Fibroblast of skin of back (primary cell): ENCODE measurements at regions not wholly inside any gene's neighbourhood (a gene's known extent, or its start where the extent isn't known, plus 50 kb on each side); places are given as distances from the start of the nearest gene placed in this dataset.

ENCODE experiments used
- DNase-seq: peaks from one replicate; pipeline ENCODE4 v3.0.0-alpha.2; 2013

DNA sequence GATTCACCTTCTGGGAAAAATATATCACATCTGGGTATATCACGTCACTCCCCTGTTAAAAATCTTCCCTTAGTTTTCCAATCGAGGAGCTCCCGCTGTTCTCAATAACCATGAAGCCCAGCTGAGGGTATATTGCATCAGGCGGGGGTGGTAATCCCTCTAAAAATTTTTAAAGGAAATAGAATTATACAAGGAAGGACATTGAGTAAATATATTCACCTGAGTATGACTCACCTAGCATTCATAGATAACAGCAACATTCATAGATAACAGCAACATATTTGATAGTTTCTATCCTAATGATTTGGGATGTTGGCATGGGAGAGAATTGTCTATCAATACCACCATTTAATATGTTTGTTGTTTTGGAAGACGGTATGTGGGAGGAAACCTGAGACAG lies 473.6 kb downstream of the RMST start:
- DNase-seq: no peak

DNA sequence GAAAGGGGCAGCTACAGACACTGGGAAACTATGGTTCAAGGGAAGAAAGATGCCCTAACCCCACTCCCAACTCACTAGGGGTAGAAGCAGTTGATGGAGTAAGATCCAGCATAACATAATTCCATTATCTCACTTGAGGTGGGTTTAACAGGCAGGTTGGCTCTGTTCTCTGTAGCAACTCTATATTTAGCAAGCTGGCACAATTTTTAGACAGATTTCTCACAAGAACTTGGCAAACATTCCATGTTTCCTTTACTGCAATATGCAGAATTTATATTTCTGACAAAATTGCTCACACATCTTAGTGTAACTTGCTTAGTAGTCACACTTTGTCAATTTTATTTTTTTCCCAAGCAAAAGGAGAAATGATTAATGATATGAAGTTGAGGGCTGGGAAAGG lies 475.4 kb downstream of the RMST start:
- no peak for DNase-seq

GRCh38 chr12:97939156-97939555 lies 476.6 kb downstream of the RMST start:
- DNase-seq: no peak

- DNase-seq: no peak
Measured at GRCh38 chr12:97940105-97940504, 477.5 kb downstream of the RMST start.

- peak; percentile 54 for DNase-seq
Measured at GRCh38 chr12:97940629-97941028, 478.0 kb downstream of the RMST start.

- DNase-seq: no peak
Measured at GRCh38 chr12:97941686-97942354, 479.2 kb downstream of the RMST start.

DNA sequence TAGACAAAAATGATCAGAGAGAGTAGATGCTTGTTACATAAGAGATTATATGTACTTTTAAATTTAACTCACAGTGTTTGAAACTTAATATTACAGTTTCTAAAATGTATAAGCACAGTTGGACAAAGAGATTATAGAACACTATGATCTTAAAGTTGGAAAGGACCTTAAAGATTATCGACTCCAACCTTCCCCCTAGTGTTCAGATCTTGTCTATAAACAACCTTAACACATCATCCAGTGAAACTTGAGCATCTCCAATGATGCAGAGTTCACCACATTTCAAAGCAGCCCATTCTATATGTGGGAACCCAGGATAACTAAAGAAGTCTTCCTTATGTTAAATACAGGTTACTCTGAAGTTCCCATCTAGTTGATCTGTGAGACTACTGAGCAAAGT lies 480.8 kb downstream of the RMST start:
- DNase-seq: no peak

GRCh38 chr12:97944576-97944975 lies 482.0 kb downstream of the RMST start:
- DNase-seq: no peak

DNA sequence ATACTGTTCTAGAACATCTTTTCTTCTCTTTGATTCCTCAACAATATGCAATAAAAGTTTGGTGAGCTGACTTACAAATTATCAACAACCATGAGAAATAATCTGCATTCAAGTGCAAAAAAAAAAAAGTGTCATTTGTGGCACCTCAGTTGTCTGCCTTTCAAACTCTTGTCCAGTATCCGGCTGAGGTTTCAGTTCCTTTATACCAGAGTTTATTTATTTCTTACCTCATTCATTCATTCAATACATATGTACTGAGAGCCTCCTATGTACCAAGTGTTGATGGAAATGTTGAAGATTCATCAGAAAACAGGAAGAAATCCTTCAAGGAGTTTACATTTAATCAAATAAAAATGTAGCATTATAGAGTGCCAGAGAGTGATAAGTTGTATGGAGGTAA lies 484.1 kb downstream of the RMST start:
- no peak for DNase-seq

DNA sequence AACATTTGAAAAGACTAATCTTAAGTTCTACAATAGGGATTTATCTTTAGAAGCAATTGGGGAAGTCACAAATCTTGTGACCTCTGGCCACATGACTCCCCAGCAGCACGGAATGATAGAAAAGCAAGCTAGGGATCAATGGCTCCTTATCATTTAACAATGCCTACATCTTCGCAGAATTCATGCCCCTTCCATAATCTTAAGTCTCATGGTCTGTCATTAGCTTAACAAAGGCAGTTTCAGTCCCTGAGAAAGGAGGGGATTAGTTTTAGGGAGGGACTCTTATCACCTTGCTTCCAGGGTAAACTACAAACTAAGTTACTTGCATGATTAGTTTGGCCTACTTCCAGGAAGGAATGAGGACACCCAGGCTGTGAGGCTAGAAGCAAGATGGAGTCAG lies 486.0 kb downstream of the RMST start:
- DNase-seq: no peak

DNA sequence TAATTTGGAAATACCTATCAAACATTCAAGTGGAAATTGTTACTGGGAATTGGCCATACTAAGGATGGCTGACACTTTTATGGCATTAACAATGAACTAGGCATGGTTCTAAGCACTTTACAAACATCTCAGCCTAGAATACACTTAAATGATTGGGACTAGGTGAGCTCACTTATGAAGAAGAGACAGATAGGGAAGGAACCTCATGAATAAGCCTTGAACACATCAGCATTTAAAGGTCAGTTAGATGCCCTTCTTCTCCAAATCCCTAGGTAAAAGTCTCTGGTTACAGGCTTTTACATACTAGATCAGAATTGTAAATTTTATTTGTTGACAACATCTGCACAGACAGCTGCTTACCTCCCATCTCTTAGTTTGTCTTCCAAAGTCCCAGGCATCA lies 488.6 kb downstream of the RMST start:
- no peak for DNase-seq

DNA sequence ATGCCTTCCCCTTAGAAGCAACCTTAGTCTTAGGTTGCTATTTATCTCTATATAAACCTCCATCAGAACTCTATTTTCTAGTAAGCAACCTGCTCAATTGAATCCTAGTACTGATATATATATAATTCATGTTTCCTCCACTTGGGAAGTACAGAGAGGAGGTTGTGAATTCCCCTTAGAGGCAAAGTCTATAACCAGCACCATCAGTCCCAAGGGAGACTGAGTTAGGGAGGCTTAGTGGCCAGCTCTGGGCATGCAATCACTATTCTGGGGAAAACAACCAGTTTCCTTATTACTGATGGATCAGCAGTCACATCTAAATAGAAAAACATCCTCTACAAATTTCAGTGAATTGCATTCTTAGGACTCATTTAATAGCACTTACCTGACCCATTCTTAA lies 489.1 kb downstream of the RMST start:
- no peak for DNase-seq

DNA sequence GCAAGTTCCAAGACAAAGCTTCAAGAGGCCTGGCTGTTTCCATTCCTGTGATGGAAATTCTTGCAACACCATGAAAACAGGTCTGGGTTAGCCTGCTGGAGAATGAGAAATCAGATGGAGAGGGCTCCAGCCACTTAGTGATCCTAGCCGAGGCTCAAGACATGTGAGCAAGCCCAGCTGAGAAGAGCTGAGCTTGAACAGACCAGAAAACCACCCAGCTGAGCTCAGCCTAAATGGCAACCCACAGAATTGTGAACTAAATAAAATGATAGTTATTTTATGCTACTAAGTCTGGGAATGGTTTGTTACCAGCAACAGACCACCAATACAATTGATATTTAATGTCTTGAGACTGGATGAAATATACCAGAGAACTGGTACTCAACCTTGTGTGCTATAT lies 494.5 kb downstream of the RMST start:
- DNase-seq: no peak

- DNase-seq: no peak
Measured at GRCh38 chr12:97960225-97960624, 497.6 kb downstream of the RMST start.

DNA sequence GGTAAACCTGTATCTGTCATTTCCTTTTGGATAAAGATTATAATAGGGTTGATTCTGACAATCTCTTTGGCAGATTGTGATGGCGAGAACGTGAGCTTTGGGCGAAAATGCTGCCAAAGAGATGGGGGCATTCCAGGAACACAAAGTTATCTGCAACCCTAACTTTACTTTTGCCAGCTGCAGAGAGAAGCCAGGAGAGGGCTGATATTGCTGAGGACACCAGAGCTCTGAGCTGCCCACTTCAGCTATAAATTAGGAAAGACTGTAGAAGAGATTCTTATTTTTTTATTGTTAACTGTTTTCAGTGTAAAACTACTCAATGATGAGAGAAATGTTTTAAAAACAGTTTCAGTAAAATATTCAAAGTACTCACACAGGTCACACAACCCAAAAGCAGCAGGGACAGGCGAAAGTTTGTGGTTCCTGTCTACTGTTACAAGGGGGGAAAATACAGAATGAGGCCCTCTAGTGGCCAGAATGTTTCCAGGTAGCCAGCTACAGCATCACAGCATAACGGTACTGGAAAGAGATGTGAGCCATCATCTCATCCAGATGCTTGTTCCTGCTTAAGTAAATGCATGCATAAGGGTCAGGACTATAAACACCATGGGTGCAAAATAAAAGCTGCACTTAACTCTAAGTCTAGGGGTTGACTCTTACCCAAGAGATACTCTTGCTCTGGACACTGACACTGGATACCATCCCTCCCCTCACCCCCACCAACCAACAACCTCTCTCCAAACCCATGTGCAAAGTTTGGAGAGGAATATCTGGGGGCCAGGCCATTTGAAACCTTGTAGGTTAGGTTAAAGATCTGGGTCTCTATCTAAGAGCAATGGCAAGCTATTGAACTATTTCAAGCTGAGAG lies 498.4 kb downstream of the RMST start:
- peak; percentile 1 for DNase-seq

DNA sequence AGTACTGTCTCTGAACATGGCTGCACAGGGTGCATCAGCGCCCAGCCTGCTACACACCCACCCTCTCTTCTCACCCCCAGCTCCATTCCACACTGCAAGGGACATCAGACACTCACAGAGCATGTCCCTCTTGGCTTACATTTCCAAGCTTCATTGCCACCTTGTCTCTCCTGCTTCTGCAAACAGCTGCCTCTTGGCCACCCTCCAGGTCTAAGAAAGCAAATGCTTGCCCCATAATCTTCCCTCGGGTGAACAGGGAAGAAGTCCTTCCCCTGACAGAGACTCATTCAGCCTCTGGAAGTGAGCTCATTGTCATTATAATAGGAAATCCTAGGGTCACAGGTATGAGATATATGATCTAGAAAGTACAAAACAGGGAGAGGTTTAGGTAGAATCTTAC lies 505.2 kb downstream of the RMST start:
- DNase-seq: no peak

DNA sequence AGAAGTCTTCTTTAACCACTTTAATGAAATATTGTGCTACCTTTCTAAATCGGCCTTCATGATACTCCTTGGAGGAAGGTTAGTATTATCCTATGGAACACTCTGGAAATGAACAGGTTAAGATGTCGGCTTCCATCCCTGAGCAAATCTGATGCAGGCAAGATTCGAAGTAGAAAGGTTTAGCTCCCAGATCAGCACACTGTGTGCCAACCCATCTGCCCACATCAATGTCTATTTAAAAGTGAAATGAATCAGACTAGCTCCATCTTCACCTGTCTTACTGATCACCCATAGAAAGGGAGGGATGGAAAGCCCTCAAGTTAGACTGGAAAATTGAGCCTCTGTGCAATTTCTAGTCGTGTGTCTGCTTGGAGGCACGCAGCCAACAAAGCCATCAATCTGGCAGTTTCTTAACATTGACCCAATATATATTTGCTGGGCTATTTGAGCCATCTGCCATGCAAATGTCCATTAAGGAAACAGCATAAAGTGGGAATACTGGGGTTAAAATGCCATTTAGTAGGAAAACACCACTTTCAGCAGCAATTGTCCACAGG lies 506.1 kb downstream of the RMST start:
- no peak for DNase-seq

DNA sequence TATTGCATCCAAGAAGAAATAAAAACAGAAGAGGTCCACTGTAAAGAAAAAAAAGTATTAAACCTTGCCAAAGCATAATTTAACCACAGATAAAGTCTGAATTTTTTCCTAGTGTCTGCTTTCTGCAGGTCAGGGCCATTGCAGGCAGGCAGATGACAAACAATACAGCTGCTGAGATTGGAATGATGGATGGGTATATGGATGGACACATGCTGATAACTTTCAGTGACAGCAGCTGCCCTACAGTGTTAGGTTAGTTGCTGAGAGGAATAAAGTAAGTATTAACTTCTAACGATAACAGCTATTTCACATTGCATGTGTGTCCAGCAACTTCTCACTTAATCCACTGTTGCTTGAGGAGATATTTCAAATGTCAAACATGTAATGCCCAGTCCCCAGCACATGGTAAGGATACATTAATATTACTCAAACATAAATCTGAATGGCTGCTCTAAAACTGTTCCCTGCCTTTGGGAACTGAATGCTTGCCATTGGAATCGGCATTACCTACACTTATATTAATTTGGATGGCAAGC lies 515.3 kb downstream of the RMST start:
- no peak for DNase-seq

DNA sequence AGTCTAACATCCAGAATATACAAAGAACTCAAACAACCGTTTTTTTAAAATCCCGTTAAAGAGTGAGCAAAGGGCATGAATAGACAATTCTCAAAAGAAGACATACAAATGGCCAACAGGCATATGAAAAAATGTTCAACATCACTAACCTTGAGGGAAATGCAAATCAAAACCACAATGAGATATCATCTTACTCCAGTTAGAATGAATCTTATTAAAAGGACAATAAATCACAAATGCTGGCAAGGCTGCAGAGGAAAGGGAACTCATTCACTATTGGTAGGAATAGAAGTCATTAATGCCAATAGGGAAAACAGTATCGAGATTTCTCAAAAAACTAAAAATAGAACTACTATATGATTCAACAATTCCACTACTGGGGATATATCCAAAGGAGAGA lies 520.1 kb downstream of the RMST start:
- DNase-seq: no peak

DNA sequence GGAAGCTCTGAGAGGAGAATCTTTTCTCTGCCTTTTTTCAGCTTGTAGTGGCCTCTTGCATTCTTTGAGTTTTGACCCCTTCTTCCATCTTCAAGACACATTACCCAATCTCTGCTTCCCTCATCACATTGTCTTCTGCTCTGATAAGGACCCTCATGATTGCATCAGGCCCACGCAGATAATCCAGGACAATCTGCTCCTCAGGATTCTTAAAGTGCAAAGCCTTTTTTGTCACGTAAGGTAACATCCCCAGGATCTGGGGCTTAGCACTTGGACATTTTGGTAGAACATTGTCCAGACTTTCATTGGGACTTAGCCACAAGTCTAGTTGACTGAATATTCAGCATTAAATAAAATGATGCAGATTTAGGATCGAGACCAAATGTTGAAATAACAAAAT lies 521.2 kb downstream of the RMST start:
- DNase-seq: no peak

- no peak for DNase-seq
Measured at GRCh38 chr12:97984436-97984835, 521.8 kb downstream of the RMST start.

GRCh38 chr12:97984974-97985580 lies 522.5 kb downstream of the RMST start:
- DNase-seq: no peak

GRCh38 chr12:97985834-97986233 lies 523.2 kb downstream of the RMST start:
- DNase-seq: no peak
